ENCODE measurements at regions not wholly inside any gene's neighbourhood (a gene's known extent, or its start where the extent isn't known, plus 50 kb on each side); places are given as distances from the start of the nearest gene placed in this dataset.
A peak's percentile ranks its signal among the peaks of the same experiment; 100 is the strongest.
"Not testable (repeated sequence)": the region's sequence is repeated elsewhere in the genome, so short reads cannot be mapped to it uniquely, and the experiment has no call there.

DNA sequence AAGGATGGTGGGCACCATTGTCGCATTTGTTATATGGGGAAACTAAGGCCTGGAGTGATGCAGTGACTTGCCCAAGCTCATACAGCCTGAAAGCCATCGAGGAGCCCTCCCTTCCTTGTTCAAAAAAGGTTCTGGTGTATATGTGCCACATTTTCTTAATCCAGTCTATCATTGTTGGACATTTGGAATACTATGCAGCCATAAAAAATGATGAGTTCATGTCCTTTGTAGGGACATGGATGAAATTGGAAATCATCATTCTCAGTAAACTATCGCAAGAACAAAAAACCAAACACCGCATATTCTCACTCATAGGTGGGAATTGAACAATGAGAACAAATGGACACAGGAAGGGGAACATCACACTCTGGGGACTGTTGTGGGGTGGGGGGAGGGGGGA lies 191.4 kb downstream of the MN1 start:
- H3K9me3 Mint-ChIP-seq; H3K4me3 ChIP-seq (ENCODE audit: low read length); DNase-seq; H3K36me3 ChIP-seq (ENCODE audit: control insufficient read depth in 2 of 3, insufficient read depth in 3 of 3, low read length in 3 of 3); H3K9me3 ChIP-seq (ENCODE audit: control insufficient read depth in 2 of 3, low read length in 3 of 3); H3K27ac ChIP-seq (ENCODE audit: low read depth, low read length); H3K36me3 Mint-ChIP-seq; H3K27me3 ChIP-seq (ENCODE audit: control insufficient read depth in 2 of 2, insufficient read depth in 2 of 2, low read length in 2 of 2); POLR2A ChIA-PET; CTCF ChIA-PET; H3K4me1 ChIP-seq (ENCODE audit: control insufficient read depth in 2 of 2, insufficient read depth in 2 of 2, low read length in 2 of 2); H3K4me3 Mint-ChIP-seq; ATAC-seq; H3K4me1 Mint-ChIP-seq; intact Hi-C loops (cut with micrococcal nuclease); H3K27ac Mint-ChIP-seq: not testable (repeated sequence)
- H3K27me3 Mint-ChIP-seq: peaks cover 22 to 37% (median 24%) of the 10 kb centered on the region in 5 donors

DNA sequence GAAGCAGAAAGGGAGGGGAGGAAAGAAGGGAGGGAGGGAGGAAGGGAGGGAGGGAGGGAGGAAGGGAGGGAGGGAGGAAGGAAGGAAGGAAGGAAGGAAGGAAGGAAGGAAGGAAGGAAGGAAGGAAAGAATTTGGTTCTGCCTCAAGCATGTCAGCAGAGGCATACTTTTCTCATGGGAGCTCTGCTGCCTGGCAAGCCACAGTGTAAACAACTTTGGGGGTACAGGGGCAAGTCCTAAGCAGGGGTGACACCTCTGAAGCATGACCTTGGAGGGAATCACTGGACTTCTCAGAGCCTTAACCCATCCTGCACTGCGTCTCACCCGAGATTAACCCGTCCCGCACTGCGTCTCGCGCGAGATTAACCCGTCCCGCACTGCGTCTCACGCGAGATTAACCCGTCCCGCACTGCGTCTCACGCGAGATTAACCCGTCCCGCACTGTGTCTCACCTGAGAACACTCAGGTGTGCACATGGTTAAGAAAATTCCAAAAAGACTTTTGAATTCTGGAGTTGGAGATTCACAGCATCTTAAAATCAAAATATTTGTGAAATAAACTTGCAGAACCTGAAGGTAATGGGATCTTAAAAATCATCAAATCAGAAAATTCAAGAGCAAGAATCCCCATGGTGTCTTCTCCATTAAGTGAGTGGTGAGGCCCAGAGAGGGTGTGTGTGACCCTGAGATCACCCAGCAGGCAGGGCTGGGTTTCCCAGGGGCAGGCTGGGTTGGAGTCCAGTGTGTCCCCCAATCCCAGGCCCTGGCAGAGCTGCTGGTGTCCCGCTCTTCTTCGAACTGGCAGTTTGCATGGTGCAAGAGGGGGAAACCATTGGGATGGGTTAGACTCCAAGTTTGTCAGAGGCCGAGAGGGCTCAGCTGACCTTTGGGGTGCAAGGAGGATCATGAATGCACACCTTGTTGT lies 190.4 kb downstream of the MN1 start:
- Histone ChIP-seq H3K36me3 (ENCODE audit: control insufficient read depth in 2 of 3, insufficient read depth in 3 of 3, low read length in 3 of 3) (no peaks in the 10 kb centered on the region), H3K9me3 (ENCODE audit: control insufficient read depth in 2 of 3, low read length in 3 of 3) (no peaks in the 10 kb centered on the region), H3K4me1 (ENCODE audit: control insufficient read depth in 2 of 2, insufficient read depth in 2 of 2, low read length in 2 of 2) (no peaks in the 10 kb centered on the region), H3K4me3 (ENCODE audit: low read length) (no peak overlapping the region), H3K27ac (ENCODE audit: low read depth, low read length) (no peak overlapping the region), H3K27me3 (ENCODE audit: control insufficient read depth in 2 of 2, insufficient read depth in 2 of 2, low read length in 2 of 2) (no peaks in the 10 kb centered on the region)
- Mint-ChIP-seq H3K4me1 (peaks cover 0 to 7% (median 0%) of the 10 kb centered on the region in 7 donors), H3K9me3 (peaks cover 0 to 2% (median 0%) of the 10 kb centered on the region in 11 donors), H3K4me3 (no peak overlapping the region), H3K27ac (no peak overlapping the region), H3K36me3 (no peaks in the 10 kb centered on the region), H3K27me3 (peaks cover 25 to 43% (median 30%) of the 10 kb centered on the region in 5 donors)
- ATAC-seq: no peak
- ChIA-PET CTCF (no interaction called here), POLR2A (no interaction called here)
- intact Hi-C loops (cut with micrococcal nuclease): no loop called here
- DNase-seq: no peak

DNA sequence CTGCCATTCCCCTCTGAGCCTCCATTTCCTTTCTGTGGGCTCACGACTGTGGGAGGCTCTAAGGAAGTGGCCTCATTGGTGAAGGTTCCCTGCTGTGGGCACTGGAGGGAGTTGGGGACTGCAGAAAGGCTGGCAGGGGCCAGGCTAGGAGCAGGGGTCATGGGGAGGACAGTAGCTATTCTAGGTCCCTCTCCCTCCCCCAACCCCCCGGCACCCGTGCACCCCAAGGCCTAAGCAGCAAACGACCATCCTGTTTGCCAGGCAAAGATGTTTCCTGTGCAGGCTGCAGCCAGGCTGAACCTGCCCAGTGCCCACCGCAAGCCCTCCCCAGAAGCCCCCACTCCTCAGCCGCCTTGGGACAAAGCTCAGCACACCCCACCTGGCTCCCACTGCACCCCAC lies 189.4 kb downstream of the MN1 start:
- Mint-ChIP-seq H3K36me3 (no peaks in the 10 kb centered on the region), H3K4me1 (peaks cover 0 to 8% (median 0%) of the 10 kb centered on the region in 7 donors), H3K27ac (no peak overlapping the region), H3K9me3 (peaks cover 0 to 2% (median 0%) of the 10 kb centered on the region in 11 donors), H3K27me3 (peaks cover 25 to 46% (median 30%) of the 10 kb centered on the region in 5 donors), H3K4me3 (no peak overlapping the region)
- H3K36me3 ChIP-seq (ENCODE audit: control insufficient read depth in 2 of 3, insufficient read depth in 3 of 3, low read length in 3 of 3): no peaks in the 10 kb centered on the region
- ATAC-seq: peak; percentile 31
- intact Hi-C loops (cut with micrococcal nuclease): no loop called here
- no peak overlapping the region for H3K27ac ChIP-seq (ENCODE audit: low read depth, low read length)
- CTCF ChIA-PET: no interaction called here
- no peaks in the 10 kb centered on the region for H3K4me1 ChIP-seq (ENCODE audit: control insufficient read depth in 2 of 2, insufficient read depth in 2 of 2, low read length in 2 of 2)
- no peak for DNase-seq
- H3K4me3 ChIP-seq (ENCODE audit: low read length): no peak overlapping the region
- H3K9me3 ChIP-seq (ENCODE audit: control insufficient read depth in 2 of 3, low read length in 3 of 3): no peaks in the 10 kb centered on the region
- H3K27me3 ChIP-seq (ENCODE audit: control insufficient read depth in 2 of 2, insufficient read depth in 2 of 2, low read length in 2 of 2): no peaks in the 10 kb centered on the region
- POLR2A ChIA-PET: no interaction called here

DNA sequence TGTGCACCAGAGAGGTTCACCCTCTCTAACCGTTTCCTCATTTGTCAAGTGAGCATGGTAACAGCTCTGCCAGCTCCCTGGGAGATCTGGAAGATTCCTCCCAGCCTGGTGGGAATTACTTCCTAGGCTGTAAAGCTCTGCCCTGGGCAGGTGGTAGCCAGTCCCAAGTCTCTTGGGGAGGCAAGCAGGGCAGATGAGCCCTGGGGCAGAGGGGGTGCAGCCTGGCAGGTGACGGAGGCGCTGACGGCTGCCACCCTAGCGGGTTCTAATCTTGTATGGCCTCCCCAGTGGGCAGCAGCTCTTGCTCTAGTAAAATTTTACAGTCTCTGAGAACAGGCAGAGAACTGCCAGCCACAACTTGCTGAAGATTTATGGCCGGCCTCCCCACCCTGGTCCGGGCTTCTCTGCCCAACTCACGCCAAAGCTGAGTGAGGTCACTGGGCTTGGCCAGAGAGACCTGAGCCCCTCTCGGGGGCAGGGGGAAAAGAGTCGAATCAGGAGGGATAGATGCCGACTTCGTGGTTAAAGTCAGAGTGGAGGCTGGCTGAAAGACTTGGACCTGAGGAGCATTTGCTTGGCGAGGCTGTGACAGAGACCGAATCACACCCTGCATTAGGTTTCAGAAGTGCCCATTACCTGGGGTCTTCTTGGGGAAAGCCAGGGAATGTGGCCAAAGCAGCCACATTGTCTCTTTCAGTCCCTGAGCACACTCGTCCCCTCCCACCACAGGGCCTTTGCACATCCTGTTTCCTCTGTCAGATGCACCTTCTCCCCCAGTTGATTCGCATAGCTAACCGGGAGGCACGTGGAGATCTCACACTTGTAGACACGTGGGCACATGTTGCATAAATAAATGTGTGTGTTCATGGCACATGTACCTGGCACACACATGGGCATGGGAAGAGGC lies 188.2 kb downstream of the MN1 start:
- Mint-ChIP-seq H3K36me3 (no peaks in the 10 kb centered on the region), H3K4me1 (peaks cover 0 to 8% (median 0%) of the 10 kb centered on the region in 7 donors), H3K4me3 (no peak overlapping the region), H3K9me3 (peaks cover 0 to 2% (median 0%) of the 10 kb centered on the region in 11 donors), H3K27ac (no peak overlapping the region), H3K27me3 (peaks cover 25 to 52% (median 32%) of the 10 kb centered on the region in 5 donors)
- no peaks in the 10 kb centered on the region for H3K36me3 ChIP-seq (ENCODE audit: control insufficient read depth in 2 of 3, insufficient read depth in 3 of 3, low read length in 3 of 3)
- CTCF ChIA-PET: no interaction called here
- ATAC-seq (no peak), DNase-seq (no peak)
- intact Hi-C loops (cut with micrococcal nuclease): no loop called here
- POLR2A ChIA-PET: no interaction called here
- H3K4me3 ChIP-seq (ENCODE audit: low read length): no peak overlapping the region
- no peak overlapping the region for H3K27ac ChIP-seq (ENCODE audit: low read depth, low read length)
- no peaks in the 10 kb centered on the region for H3K27me3 ChIP-seq (ENCODE audit: control insufficient read depth in 2 of 2, insufficient read depth in 2 of 2, low read length in 2 of 2)
- H3K9me3 ChIP-seq (ENCODE audit: control insufficient read depth in 2 of 3, low read length in 3 of 3): no peaks in the 10 kb centered on the region
- H3K4me1 ChIP-seq (ENCODE audit: control insufficient read depth in 2 of 2, insufficient read depth in 2 of 2, low read length in 2 of 2): no peaks in the 10 kb centered on the region

DNA sequence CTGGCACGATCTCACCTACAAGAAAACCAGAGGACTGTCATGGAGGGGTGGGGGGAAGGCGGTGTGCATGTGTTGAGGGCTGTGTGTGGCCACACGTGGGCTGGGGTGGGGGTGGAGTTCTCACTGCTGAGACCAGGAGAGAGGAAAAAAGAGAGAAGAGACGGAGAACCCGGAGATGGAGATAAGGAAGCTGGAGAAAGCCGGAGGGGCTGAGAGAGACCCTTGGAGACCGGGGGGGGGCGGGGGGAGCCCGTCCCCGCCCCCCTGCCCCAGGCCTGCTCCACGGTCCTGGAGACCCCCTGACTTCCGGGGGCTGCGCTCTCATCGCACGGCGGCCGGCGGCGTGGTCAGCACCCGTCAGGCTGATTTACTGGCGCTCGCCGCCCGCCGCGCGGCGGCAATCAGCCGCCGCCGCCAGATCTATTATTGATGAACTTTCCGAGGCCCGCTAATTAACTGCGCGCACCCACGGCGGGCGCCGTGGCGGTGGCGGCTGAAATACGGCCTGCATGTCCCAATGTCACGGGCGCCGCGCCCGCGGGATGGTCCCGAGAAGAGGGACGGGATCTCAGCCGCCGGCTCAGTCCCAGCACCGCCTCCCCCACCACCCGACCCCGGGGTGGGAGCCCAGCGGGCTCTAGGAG lies 187.4 kb downstream of the MN1 start:
- Histone ChIP-seq H3K36me3 (ENCODE audit: control insufficient read depth in 2 of 3, insufficient read depth in 3 of 3, low read length in 3 of 3) (no peaks in the 10 kb centered on the region), H3K27me3 (ENCODE audit: control insufficient read depth in 2 of 2, insufficient read depth in 2 of 2, low read length in 2 of 2) (no peaks in the 10 kb centered on the region), H3K27ac (ENCODE audit: low read depth, low read length) (no peak overlapping the region), H3K9me3 (ENCODE audit: control insufficient read depth in 2 of 3, low read length in 3 of 3) (no peaks in the 10 kb centered on the region), H3K4me3 (ENCODE audit: low read length) (no peak overlapping the region), H3K4me1 (ENCODE audit: control insufficient read depth in 2 of 2, insufficient read depth in 2 of 2, low read length in 2 of 2) (no peaks in the 10 kb centered on the region)
- H3K4me1 Mint-ChIP-seq: peaks cover 0 to 8% (median 0%) of the 10 kb centered on the region in 7 donors
- POLR2A ChIA-PET: no interaction called here
- H3K9me3 Mint-ChIP-seq: peaks cover 0 to 2% (median 0%) of the 10 kb centered on the region in 11 donors
- H3K4me3 Mint-ChIP-seq: no peak overlapping the region
- H3K27ac Mint-ChIP-seq: no peak overlapping the region
- H3K27me3 Mint-ChIP-seq: peaks cover 25 to 52% (median 32%) of the 10 kb centered on the region in 5 donors
- intact Hi-C loops (cut with micrococcal nuclease): no loop called here
- DNase-seq (no peak), ATAC-seq (no peak)
- CTCF ChIA-PET: no interaction called here
- H3K36me3 Mint-ChIP-seq: no peaks in the 10 kb centered on the region

DNA sequence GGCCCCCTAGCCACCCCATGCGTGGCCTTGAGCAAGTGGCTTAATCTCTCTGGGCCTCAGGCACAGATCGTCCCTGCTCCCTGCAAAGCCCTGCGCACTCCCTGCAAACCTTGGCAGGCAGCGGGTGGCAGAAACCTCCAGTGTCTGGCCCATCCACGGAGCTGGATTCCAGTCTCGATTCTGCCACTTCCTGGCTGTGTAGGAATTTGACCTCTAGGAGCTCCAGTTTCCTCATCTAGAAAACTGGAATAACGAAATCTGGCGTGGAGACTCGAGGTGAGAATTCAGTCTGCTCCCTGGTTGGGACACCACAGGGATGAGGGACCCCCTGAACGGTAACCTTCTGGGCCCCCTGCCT lies 186.9 kb downstream of the MN1 start:
- H3K4me1 Mint-ChIP-seq: peaks cover 0 to 8% (median 0%) of the 10 kb centered on the region in 7 donors
- no peak overlapping the region for H3K4me3 Mint-ChIP-seq
- CTCF ChIA-PET: no interaction called here
- H3K9me3 Mint-ChIP-seq: peaks cover 0 to 2% (median 0%) of the 10 kb centered on the region in 11 donors
- H3K27ac ChIP-seq (ENCODE audit: low read depth, low read length): no peak overlapping the region
- H3K27me3 Mint-ChIP-seq: peaks cover 25 to 57% (median 32%) of the 10 kb centered on the region in 5 donors
- ATAC-seq: no peak
- no peaks in the 10 kb centered on the region for H3K9me3 ChIP-seq (ENCODE audit: control insufficient read depth in 2 of 3, low read length in 3 of 3)
- H3K4me1 ChIP-seq (ENCODE audit: control insufficient read depth in 2 of 2, insufficient read depth in 2 of 2, low read length in 2 of 2): no peaks in the 10 kb centered on the region
- no peaks in the 10 kb centered on the region for H3K36me3 Mint-ChIP-seq
- intact Hi-C loops (cut with micrococcal nuclease): no loop called here
- H3K27ac Mint-ChIP-seq: no peak overlapping the region
- DNase-seq: no peak
- no peaks in the 10 kb centered on the region for H3K36me3 ChIP-seq (ENCODE audit: control insufficient read depth in 2 of 3, insufficient read depth in 3 of 3, low read length in 3 of 3)
- H3K4me3 ChIP-seq (ENCODE audit: low read length): no peak overlapping the region
- no peaks in the 10 kb centered on the region for H3K27me3 ChIP-seq (ENCODE audit: control insufficient read depth in 2 of 2, insufficient read depth in 2 of 2, low read length in 2 of 2)
- POLR2A ChIA-PET: no interaction called here

Data from naive thymus-derived CD4-positive, alpha-beta T cell (primary cell).